Panc1 (cell line): ENCODE measurements at regions not wholly inside any gene's neighbourhood (a gene's known extent, or its start where the extent isn't known, plus 50 kb on each side); places are given as distances from the start of the nearest gene placed in this dataset.
"Not testable (repeated sequence)": the region's sequence is repeated elsewhere in the genome, so short reads cannot be mapped to it uniquely, and the experiment has no call there.

Experiments used
- ATAC-seq: fragments of 200-7000 bp; cut with Tn5 transposase; 2 replicates; pipeline ENCODE4 v1.9.1; 2020; ENCODE audit warnings: mild to moderate bottlenecking, moderate library complexity
- BruUV-seq: library from RNA; stranded (reverse); fragments of 400-500 nt; replicated peaks from 2 replicates; lab custom pipeline; 2021; lab: Mats Ljungman, UMichigan
- CTCF ChIA-PET: fragments of 300-600 bp; sonication (Branson Sonifier 250); formaldehyde crosslinking; loops from one replicate; lab custom pipeline; 2022; ENCODE audit warnings: antibody characterized with exemption; lab: Charles Lee
- POLR2A ChIA-PET: fragments of 300-600 bp; sonication (Branson Sonifier 250); formaldehyde crosslinking; loops from one replicate; lab custom pipeline; 2022; ENCODE audit warnings: antibody characterized with exemption; lab: Charles Lee
- DNase-seq: peaks from one replicate; pipeline ENCODE4 v3.0.0-alpha.2; 2010; ENCODE audit warnings: low read depth, low spot score
- H3K27ac ChIP-seq: 2 replicates; pipeline ENCODE4 v1.5.1; 2011; ENCODE audit warnings: mild to moderate bottlenecking, low read length, inconsistent platforms
- H3K27me3 ChIP-seq: fragments of 200-500 bp; sonication (Bioruptor generic); 2 replicates; pipeline ENCODE4 v1.6.0; 2014; ENCODE audit warnings: low read length, inconsistent platforms; ENCODE audit not compliant: control insufficient read depth, insufficient read depth
- H3K36me3 ChIP-seq: fragments of 200-500 bp; sonication (Bioruptor generic); 2 replicates; pipeline ENCODE4 v1.5.1; 2014; ENCODE audit warnings: inconsistent platforms, mild to moderate bottlenecking, low read length, moderate library complexity; ENCODE audit not compliant: control insufficient read depth, insufficient read depth
- H3K4me1 ChIP-seq: 2 replicates; pipeline ENCODE4 v1.5.1; 2011; ENCODE audit warnings: inconsistent platforms, mild to moderate bottlenecking, low read length, moderate library complexity; ENCODE audit not compliant: control insufficient read depth, insufficient read depth
- H3K4me3 ChIP-seq, 2 experiments: 2 replicates each; pipeline ENCODE4 v1.5.1; 2011 to 2012; ENCODE audit warnings: low read depth in 2 of 2, low read length in 2 of 2, mild to moderate bottlenecking in 2 of 2, inconsistent platforms in 1 of 2, moderate library complexity in 1 of 2
- H3K9me3 ChIP-seq: fragments of 200-500 bp; sonication (Bioruptor generic); 2 replicates; pipeline ENCODE4 v1.5.1; 2014; ENCODE audit warnings: low read depth, mild to moderate bottlenecking, inconsistent platforms, low read length, moderate library complexity; ENCODE audit not compliant: control insufficient read depth, insufficient read depth
- POLR2AphosphoS5 ChIP-seq: IDR thresholded peaks from 2 replicates; pipeline ENCODE4 v1.6.1; 2012; ENCODE audit warnings: mild to moderate bottlenecking, low read depth, low read length, moderate library complexity
- SIN3A ChIP-seq: IDR thresholded peaks from 2 replicates; pipeline ENCODE4 v1.6.1; 2012; ENCODE audit warnings: low read depth, mild to moderate bottlenecking, low read length, moderate library complexity, borderline replicate concordance; ENCODE audit not compliant: insufficient read depth
- TCF7L2 ChIP-seq: IDR thresholded peaks from 2 replicates; pipeline ENCODE4 v1.6.1; 2011; ENCODE audit warnings: mild to moderate bottlenecking, low read depth, low read length, inconsistent platforms
- in situ Hi-C: cut with HindIII; loops from 2 replicates; pipeline ENCODE4 v1.10.0; 2016; ENCODE audit warnings: low sequenced_read_pairs, low pct_unique_long_range_greater_than_20kb
- intact Hi-C: fragments of 100-400 bp; cut with micrococcal nuclease; formaldehyde crosslinking; loops from one replicate; pipeline ENCODE4 v1.10.0; 2022; ENCODE audit not compliant: unreplicated experiment
- TF ChIP-seq, protein P1 (sequence below): fragments of 450-650 bp; IDR thresholded peaks from 2 replicates; pipeline ENCODE4 v1.5.1; 2017; ENCODE audit warnings: mild to moderate bottlenecking
- TF ChIP-seq, protein P2 (sequence below), 2 experiments: IDR thresholded peaks; 2 replicates each; pipeline ENCODE4 v1.6.1; 2011 to 2012; ENCODE audit warnings: low read depth in 2 of 2, control low read depth in 1 of 2, low read length in 1 of 2, mild to moderate bottlenecking in 1 of 2, moderate library complexity in 1 of 2; ENCODE audit not compliant: insufficient read depth in 1 of 2

DNA sequence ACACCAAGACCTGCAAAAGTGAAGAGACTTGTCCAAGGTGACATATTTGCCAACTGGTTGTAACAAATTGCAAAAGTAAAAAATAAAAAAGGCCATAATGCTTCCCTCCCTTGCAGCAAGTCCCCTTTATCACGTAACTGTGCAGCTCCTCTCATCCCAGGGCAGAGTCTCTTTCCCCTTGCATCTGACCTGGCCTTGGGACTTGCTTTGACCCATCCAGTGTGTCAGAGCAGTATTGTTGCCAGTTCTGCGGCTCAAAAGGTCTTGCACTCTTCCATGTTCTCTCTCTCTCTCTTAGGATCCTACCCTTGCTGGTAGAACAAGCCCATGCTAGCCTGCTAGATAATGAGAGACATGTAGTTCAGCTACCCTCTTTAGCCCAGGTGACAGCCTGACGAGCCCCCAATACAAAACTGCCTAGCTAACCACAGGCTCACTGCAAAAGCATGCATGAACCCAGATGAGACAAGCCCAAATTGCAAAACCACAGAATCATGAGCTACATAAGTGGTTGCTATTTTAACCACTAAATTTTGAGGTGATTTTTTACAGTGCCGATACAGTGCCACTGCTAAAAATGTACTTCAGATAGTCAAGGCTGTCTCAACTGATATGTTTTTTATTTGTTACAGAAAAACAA, 289.5 kb upstream of the PPARGC1A start:
- intact Hi-C loops = no loop called here

DNA sequence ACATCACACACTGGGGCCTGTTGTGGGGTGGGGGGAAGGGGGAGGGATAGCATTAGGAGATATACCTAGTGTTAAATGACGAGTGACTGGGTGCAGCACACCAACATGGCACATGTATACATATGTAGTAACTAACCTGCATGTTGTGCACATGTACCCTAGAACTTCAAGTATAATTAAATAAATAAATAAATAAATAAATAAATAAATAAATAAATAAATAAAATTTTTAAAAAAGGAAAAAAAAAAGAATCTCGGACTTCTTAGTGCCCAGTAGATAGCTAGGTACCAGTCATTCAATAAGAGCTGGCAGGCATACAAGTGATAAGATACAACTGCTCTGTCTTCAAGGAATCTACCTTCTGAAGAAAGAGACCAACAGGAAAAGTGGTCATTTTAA, 287.6 kb upstream of the PPARGC1A start:
- DNase-seq, CTCF ChIA-PET, in situ Hi-C loops, ATAC-seq, H3K36me3 ChIP-seq, intact Hi-C loops, H3K27me3 ChIP-seq, POLR2A ChIA-PET, H3K4me1 ChIP-seq, H3K27ac ChIP-seq, H3K9me3 ChIP-seq, BruUV-seq, H3K4me3 ChIP-seq: not testable (repeated sequence)

More for the DNA sequence above, 289.5 kb upstream of the PPARGC1A start:
- in situ Hi-C loops = no loop called here
- Histone ChIP-seq H3K4me3 (no peak overlapping the region), H3K27me3 (no peaks in the 10 kb centered on the region), H3K9me3 (no peaks in the 10 kb centered on the region), H3K36me3 (no peaks in the 10 kb centered on the region), H3K27ac (no peak overlapping the region), H3K4me1 (no peaks in the 10 kb centered on the region)
- ATAC-seq (no peak), DNase-seq (no peak)
- ChIA-PET CTCF (no interaction called here), POLR2A (no interaction called here)
- BruUV-seq = no TSS peak
- no peak for TF ChIP-seq TCF7L2
- TF ChIP-seq SIN3A = no peak
- TF ChIP-seq, protein P1, sequence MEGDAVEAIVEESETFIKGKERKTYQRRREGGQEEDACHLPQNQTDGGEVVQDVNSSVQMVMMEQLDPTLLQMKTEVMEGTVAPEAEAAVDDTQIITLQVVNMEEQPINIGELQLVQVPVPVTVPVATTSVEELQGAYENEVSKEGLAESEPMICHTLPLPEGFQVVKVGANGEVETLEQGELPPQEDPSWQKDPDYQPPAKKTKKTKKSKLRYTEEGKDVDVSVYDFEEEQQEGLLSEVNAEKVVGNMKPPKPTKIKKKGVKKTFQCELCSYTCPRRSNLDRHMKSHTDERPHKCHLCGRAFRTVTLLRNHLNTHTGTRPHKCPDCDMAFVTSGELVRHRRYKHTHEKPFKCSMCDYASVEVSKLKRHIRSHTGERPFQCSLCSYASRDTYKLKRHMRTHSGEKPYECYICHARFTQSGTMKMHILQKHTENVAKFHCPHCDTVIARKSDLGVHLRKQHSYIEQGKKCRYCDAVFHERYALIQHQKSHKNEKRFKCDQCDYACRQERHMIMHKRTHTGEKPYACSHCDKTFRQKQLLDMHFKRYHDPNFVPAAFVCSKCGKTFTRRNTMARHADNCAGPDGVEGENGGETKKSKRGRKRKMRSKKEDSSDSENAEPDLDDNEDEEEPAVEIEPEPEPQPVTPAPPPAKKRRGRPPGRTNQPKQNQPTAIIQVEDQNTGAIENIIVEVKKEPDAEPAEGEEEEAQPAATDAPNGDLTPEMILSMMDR = no peak
- TF ChIP-seq, protein P2, sequence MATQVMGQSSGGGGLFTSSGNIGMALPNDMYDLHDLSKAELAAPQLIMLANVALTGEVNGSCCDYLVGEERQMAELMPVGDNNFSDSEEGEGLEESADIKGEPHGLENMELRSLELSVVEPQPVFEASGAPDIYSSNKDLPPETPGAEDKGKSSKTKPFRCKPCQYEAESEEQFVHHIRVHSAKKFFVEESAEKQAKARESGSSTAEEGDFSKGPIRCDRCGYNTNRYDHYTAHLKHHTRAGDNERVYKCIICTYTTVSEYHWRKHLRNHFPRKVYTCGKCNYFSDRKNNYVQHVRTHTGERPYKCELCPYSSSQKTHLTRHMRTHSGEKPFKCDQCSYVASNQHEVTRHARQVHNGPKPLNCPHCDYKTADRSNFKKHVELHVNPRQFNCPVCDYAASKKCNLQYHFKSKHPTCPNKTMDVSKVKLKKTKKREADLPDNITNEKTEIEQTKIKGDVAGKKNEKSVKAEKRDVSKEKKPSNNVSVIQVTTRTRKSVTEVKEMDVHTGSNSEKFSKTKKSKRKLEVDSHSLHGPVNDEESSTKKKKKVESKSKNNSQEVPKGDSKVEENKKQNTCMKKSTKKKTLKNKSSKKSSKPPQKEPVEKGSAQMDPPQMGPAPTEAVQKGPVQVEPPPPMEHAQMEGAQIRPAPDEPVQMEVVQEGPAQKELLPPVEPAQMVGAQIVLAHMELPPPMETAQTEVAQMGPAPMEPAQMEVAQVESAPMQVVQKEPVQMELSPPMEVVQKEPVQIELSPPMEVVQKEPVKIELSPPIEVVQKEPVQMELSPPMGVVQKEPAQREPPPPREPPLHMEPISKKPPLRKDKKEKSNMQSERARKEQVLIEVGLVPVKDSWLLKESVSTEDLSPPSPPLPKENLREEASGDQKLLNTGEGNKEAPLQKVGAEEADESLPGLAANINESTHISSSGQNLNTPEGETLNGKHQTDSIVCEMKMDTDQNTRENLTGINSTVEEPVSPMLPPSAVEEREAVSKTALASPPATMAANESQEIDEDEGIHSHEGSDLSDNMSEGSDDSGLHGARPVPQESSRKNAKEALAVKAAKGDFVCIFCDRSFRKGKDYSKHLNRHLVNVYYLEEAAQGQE (IDR thresholded peaks at IDR 0.05; ENCODE audit: insufficient read depth in 1 of 2, low read depth in 2 of 2, low read length in 1 of 2) = no peak
- no peak for TF ChIP-seq POLR2AphosphoS5

DNA sequence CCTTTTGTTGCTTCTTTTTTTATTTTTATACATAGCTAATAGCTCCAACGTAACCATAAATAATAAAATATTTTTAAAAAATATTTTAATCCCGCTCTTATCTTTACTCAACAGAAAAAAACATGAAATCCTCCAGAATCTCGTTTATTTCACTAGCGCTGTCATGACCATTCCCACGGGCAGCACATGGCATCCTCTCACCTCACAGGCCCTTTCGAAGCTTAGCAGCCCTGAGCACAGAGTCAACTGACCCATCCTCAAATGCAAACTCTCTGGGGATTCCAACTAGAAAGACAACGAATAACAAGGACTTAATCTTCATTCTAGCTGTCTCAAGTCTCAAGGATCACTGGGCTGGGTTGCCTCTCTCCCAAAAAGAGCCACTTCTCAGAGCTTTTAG, 285.9 kb upstream of the PPARGC1A start:
- H3K36me3 ChIP-seq = no peaks in the 10 kb centered on the region
- no peaks in the 10 kb centered on the region for H3K9me3 ChIP-seq
- DNase-seq (no peak), ATAC-seq (no peak)
- H3K27ac ChIP-seq = no peak overlapping the region
- H3K27me3 ChIP-seq = no peaks in the 10 kb centered on the region
- ChIA-PET POLR2A (no interaction called here), CTCF (interaction anchor here (0.6 kb wide), 1 partner anchor 228 kb away, joined by 10 read pairs; no protein-coding TSS in a partner anchor)
- no peak overlapping the region for H3K4me3 ChIP-seq
- H3K4me1 ChIP-seq = no peaks in the 10 kb centered on the region
- no peak for TF ChIP-seq TCF7L2
- TF ChIP-seq, protein P1 = no peak
- no peak for TF ChIP-seq SIN3A
- TF ChIP-seq POLR2AphosphoS5 = no peak
- TF ChIP-seq, protein P2 (IDR thresholded peaks at IDR 0.05; ENCODE audit: insufficient read depth in 1 of 2, low read depth in 2 of 2, low read length in 1 of 2) = no peak
- intact Hi-C loops (no loop called here), in situ Hi-C loops (no loop called here)
- no TSS peak for BruUV-seq
